ENCODE measurements at regions not wholly inside any gene's neighbourhood (a gene's known extent, or its start where the extent isn't known, plus 50 kb on each side); places are given as distances from the start of the nearest gene placed in this dataset.

DNA sequence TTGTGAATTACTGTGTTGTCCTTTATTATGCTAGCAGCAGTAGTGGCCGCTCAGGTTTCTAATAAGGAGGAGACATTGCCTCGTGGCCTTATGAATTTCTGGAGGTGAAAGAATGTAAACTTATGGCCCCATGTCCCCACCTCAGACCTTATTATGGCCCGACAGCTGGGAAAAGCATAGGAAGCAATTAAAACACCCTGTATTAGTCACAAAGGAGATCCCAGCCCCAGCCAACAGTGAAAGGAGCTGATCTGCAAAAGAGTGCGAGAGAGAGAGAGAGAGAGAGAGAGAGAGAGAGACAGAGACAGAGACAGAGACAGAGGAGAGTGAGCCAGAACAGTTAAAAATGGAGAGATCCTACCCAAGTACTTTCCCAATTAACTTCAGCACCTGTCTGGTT is 269.3 kb downstream of the DMRT2 start:
- TF ChIP-seq, protein P1, sequence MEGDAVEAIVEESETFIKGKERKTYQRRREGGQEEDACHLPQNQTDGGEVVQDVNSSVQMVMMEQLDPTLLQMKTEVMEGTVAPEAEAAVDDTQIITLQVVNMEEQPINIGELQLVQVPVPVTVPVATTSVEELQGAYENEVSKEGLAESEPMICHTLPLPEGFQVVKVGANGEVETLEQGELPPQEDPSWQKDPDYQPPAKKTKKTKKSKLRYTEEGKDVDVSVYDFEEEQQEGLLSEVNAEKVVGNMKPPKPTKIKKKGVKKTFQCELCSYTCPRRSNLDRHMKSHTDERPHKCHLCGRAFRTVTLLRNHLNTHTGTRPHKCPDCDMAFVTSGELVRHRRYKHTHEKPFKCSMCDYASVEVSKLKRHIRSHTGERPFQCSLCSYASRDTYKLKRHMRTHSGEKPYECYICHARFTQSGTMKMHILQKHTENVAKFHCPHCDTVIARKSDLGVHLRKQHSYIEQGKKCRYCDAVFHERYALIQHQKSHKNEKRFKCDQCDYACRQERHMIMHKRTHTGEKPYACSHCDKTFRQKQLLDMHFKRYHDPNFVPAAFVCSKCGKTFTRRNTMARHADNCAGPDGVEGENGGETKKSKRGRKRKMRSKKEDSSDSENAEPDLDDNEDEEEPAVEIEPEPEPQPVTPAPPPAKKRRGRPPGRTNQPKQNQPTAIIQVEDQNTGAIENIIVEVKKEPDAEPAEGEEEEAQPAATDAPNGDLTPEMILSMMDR (conservative IDR thresholded peaks at IDR 0.05; ENCODE audit: low read depth in 2 of 2), result no peak
- TF ChIP-seq ZNF114 (CRISPR knock-in tag; IDR thresholded peaks at IDR 0.05), result no peak

Data from GM23338 (cell line).